Effector memory CD4-positive, alpha-beta T cell (primary cell): ENCODE measurements at regions not wholly inside any gene's neighbourhood (a gene's known extent, or its start where the extent isn't known, plus 50 kb on each side); places are given as distances from the start of the nearest gene placed in this dataset.
A peak's percentile ranks its signal among the peaks of the same experiment; 100 is the strongest.

Source experiments
- DNase-seq, 3 donors: peaks; one replicate each; pipeline ENCODE4 v3.0.0-alpha.2; 2020
- H3K27ac ChIP-seq: 2 replicates; pipeline ENCODE4 v1.7.0; 2013; ENCODE audit warnings: mild to moderate bottlenecking, low read length, moderate library complexity; ENCODE audit not compliant: insufficient read depth, poor library complexity, severe bottlenecking
- H3K27me3 ChIP-seq: replicated peaks from 2 replicates; pipeline ENCODE4 v1.7.0; 2013; ENCODE audit warnings: mild to moderate bottlenecking, low read length; ENCODE audit not compliant: insufficient read depth, control insufficient read depth, poor library complexity, severe bottlenecking
- H3K36me3 ChIP-seq: 2 replicates; pipeline ENCODE4 v1.7.0; 2013; ENCODE audit warnings: mild to moderate bottlenecking, low read length, moderate library complexity; ENCODE audit not compliant: control insufficient read depth, insufficient read depth
- H3K4me1 ChIP-seq: 2 replicates; pipeline ENCODE4 v1.7.0; 2013; ENCODE audit warnings: low read length, mild to moderate bottlenecking; ENCODE audit not compliant: control insufficient read depth, insufficient read depth, poor library complexity, severe bottlenecking
- H3K4me3 ChIP-seq: 2 replicates; pipeline ENCODE4 v1.7.0; 2013; ENCODE audit warnings: low read length, low read depth, mild to moderate bottlenecking; ENCODE audit not compliant: insufficient read depth, poor library complexity, severe bottlenecking
- H3K9me3 ChIP-seq: 2 replicates; pipeline ENCODE4 v1.7.0; 2013; ENCODE audit warnings: mild to moderate bottlenecking, low read length, moderate library complexity; ENCODE audit not compliant: control insufficient read depth

- no peak for DNase-seq
Observed at GRCh38 chr18:24721388-24721787, 261.0 kb downstream of the HRH4 start.

DNA sequence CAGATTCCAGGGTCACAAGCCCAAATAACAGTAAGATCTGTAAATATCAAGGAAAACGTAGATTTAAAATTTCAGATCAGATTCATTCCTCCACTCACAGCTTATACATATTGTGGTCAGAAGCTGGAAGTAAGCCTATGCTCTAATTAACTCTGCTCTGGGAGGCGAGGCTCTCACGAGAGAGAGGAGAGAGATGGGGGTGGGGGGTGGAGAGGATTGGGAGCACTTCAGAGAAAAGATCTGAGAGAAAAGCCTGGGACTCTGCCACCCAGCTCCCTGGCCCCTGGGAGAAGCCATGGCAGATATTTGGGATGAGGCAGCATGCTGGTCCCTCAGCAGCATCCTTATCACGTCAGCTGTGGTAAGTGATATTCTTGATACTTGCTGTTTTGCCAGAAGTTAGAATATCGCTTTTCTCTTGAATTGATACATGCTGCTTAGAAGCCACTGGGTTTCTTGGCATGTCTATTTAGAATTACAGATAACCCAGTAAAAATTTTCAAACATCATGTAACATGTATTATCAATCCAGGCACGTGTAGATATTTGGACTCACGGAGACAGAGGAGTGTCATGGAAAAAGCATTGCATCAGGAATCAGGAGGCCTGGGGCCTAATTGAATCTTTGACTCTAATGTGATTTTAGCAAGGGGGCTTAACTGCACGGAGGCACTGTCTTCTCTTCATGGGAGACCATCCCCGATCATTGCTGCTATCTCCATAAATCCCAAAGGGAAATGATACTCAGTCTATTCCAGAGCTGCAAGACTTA is 265.4 kb downstream of the HRH4 start:
- Histone ChIP-seq H3K4me1 (no peaks in the 10 kb centered on the region), H3K36me3 (no peaks in the 10 kb centered on the region), H3K9me3 (no peaks in the 10 kb centered on the region), H3K4me3 (no peak overlapping the region), H3K27me3 (no peaks in the 10 kb centered on the region), H3K27ac (no peak overlapping the region)
- DNase-seq, result no peak

More at GRCh38 chr18:24721388-24721787, 261.0 kb downstream of the HRH4 start:
- Histone ChIP-seq H3K4me1 (no peaks in the 10 kb centered on the region), H3K36me3 (no peaks in the 10 kb centered on the region), H3K27me3 (no peaks in the 10 kb centered on the region), H3K4me3 (no peak overlapping the region), H3K9me3 (no peaks in the 10 kb centered on the region), H3K27ac (no peak overlapping the region)

GRCh38 chr18:24726727-24727492 is 266.5 kb downstream of the HRH4 start:
- peak in 2 of 3 donors; percentile 2 to 23 for DNase-seq
- Histone ChIP-seq H3K27ac (no peak overlapping the region), H3K27me3 (no peaks in the 10 kb centered on the region), H3K36me3 (no peaks in the 10 kb centered on the region), H3K9me3 (no peaks in the 10 kb centered on the region), H3K4me1 (no peaks in the 10 kb centered on the region), H3K4me3 (no peak overlapping the region)

DNA sequence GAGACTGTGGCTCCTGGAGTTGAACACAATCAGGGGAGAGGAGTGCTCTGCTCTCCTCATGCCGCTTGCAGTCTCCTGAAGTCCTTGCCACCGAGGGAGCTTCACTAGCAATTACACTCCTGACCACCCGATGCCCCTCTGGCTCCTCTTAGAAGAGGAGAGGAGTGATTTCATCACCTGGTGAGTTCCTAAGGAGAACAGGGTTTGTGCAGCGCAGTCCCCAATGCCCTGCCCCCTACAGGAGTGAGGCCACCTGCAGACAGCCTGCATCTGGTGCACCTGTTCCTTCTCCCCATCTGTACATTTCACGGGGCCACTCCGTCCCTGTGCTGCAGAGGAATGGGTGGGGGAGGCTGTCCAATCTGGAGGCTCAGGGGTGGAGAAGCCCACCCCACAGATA is 267.2 kb downstream of the HRH4 start:
- H3K27me3 ChIP-seq, result no peaks in the 10 kb centered on the region
- H3K36me3 ChIP-seq, result no peaks in the 10 kb centered on the region
- H3K4me3 ChIP-seq, result no peak overlapping the region
- H3K4me1 ChIP-seq, result no peaks in the 10 kb centered on the region
- H3K27ac ChIP-seq, result no peak overlapping the region
- no peak for DNase-seq
- no peaks in the 10 kb centered on the region for H3K9me3 ChIP-seq

GRCh38 chr18:24731158-24731557 is 270.7 kb downstream of the HRH4 start:
- H3K4me1 ChIP-seq, result no peaks in the 10 kb centered on the region
- DNase-seq, result no peak
- no peaks in the 10 kb centered on the region for H3K36me3 ChIP-seq
- H3K27ac ChIP-seq, result no peak overlapping the region
- H3K27me3 ChIP-seq, result no peaks in the 10 kb centered on the region
- H3K4me3 ChIP-seq, result no peak overlapping the region
- H3K9me3 ChIP-seq, result no peaks in the 10 kb centered on the region

- no peak for DNase-seq
- Histone ChIP-seq H3K27ac (no peak overlapping the region), H3K4me1 (no peaks in the 10 kb centered on the region), H3K9me3 (no peaks in the 10 kb centered on the region), H3K36me3 (no peaks in the 10 kb centered on the region), H3K27me3 (no peaks in the 10 kb centered on the region), H3K4me3 (no peak overlapping the region)
Observed at GRCh38 chr18:24731981-24732380, 271.5 kb downstream of the HRH4 start.

DNA sequence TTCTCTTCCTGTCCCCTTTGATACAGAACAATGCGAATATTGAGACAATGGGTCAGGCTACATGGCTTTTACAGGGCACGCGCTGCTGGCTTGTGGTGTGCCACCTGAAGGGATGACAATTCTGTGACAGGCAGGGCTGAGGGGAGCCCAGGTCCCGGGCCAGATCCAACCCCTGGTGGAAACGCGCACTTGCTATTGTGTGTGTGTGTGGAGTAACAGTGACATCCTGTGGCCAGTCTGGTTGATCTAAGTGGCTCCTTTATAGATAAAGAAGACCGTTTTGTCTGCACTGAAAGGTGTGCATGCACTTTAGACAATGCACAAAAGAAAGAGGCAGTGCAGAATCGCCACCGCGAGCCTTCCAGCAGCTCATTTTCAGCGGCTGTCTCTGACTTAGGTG is 273.6 kb downstream of the HRH4 start:
- DNase-seq, result no peak
- Histone ChIP-seq H3K4me1 (no peaks in the 10 kb centered on the region), H3K9me3 (no peaks in the 10 kb centered on the region), H3K4me3 (no peak overlapping the region), H3K27me3 (no peaks in the 10 kb centered on the region), H3K27ac (no peak overlapping the region), H3K36me3 (no peaks in the 10 kb centered on the region)

DNA sequence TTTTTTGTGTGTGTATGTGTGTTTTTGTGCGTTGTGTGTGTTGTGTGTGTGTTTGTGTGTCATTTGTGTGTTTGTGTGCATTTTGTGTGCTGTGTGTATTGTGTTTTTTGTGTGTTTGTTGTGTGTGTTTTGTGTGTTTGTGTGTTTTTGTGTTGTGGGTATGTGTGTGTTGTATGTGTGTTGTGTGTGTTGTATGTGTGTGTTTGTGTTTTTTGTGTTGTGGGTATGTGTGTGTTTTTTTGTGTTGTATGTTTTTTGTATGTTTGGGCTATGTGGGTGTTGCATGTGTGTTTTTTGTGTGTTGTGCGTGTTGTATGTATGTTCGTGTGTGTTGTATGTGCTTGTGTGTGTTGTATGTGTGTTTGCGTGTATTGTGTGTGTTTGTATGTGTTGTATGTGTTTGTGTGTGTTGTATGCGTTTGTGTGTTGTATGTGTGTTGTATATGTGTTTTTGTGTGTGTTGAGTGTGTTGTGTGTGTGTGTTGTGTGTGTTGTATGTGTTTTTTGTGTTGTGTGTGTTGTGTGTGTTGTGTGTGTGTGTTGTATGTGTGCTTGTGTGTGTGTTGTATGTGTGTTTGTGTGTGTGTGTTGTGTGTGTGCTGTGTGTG is 275.3 kb downstream of the HRH4 start:
- H3K36me3 ChIP-seq, result no peaks in the 10 kb centered on the region
- no peaks in the 10 kb centered on the region for H3K9me3 ChIP-seq
- H3K27ac ChIP-seq, result no peak overlapping the region
- H3K27me3 ChIP-seq, result no peaks in the 10 kb centered on the region
- no peak for DNase-seq
- H3K4me3 ChIP-seq, result no peak overlapping the region
- no peaks in the 10 kb centered on the region for H3K4me1 ChIP-seq

DNA sequence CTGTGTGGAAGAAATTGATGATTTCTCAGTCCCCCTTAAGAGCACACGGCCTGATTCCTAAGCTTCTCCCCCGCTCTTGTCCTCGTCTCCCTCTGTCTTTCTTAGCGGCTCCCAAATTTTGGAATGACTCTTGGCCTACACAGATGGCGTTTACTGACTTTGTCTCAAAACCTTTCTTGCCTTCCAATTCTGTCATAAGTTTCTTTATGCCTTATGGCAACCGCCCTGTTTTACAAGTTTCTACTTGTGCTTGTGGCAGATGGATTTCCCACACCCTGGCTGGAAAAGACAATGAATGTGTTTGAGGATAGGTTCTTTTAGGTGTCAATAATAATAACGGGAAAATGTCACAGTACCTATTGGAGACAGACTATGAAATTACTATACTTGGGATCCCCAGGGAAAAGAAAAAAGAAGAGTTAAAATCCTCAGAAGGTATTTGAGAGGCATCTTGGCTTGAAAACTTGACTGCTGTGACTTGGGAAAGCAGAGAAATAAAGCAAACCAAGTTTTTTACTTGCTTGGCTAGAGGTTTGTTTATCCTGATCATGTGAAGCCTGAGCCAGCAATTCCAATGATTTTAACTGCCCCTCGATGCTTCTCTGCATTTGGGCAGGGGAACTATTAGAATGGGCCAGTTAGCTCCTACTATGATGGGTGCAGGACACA is 276.4 kb downstream of the HRH4 start:
- no peak for DNase-seq
- Histone ChIP-seq H3K27me3 (no peaks in the 10 kb centered on the region), H3K36me3 (no peaks in the 10 kb centered on the region), H3K4me1 (no peaks in the 10 kb centered on the region), H3K4me3 (no peak overlapping the region), H3K9me3 (no peaks in the 10 kb centered on the region), H3K27ac (no peak overlapping the region)
